HCT116 (cell line): ENCODE measurements at regions not wholly inside any gene's neighbourhood (a gene's known extent, or its start where the extent isn't known, plus 50 kb on each side); places are given as distances from the start of the nearest gene placed in this dataset.

Experiments
- ATAC-seq: fragments of 200-7000 bp; cut with Tn5 transposase; 2 replicates; pipeline ENCODE4 v1.9.1; 2020; ENCODE audit warnings: mild to moderate bottlenecking, moderate library complexity
- BruUV-seq: library from RNA; stranded (reverse); fragments of 400-500 nt; replicated peaks from 2 replicates; lab custom pipeline; 2021; lab: Mats Ljungman, UMichigan
- CTCF ChIA-PET: fragments of 300-600 bp; sonication (Branson Sonifier 250); formaldehyde crosslinking; loops from one replicate; lab custom pipeline; 2021; ENCODE audit warnings: antibody characterized with exemption; lab: Charles Lee
- POLR2A ChIA-PET: fragments of 300-600, 350-600 bp; sonication (Branson Sonifier 250); formaldehyde crosslinking; loops from one replicate; lab custom pipeline; 2021; ENCODE audit warnings: antibody characterized with exemption; lab: Charles Lee
- RAD21 ChIA-PET, 2 experiments: fragments of 300-600 bp; sonication (Branson Sonifier 250); formaldehyde crosslinking; loops; one replicate each; lab custom pipeline; 2023; ENCODE audit warnings: low total read pairs in 2 of 2; ENCODE audit not compliant: uncharacterized antibody in 2 of 2, unreplicated experiment in 2 of 2, low non-redundant PET in 1 of 2; lab: Charles Lee
- DNase-seq: peaks from one replicate; pipeline ENCODE4 v3.0.0-alpha.2; 2010; ENCODE audit warnings: low read depth, low spot score
- H2AFZ ChIP-seq: fragments of 200-600 bp; shearing (Covaris generic), sonication (generic); 2 replicates; pipeline ENCODE4 v1.6.1; 2017; ENCODE audit warnings: low read depth, mixed run types, mixed read lengths, antibody characterized with exemption, low read length; ENCODE audit not compliant: poor library complexity, severe bottlenecking
- H3K27ac ChIP-seq: 2 replicates; pipeline ENCODE4 v1.5.1; 2012; ENCODE audit warnings: low read depth, low read length
- H3K27me3 ChIP-seq: fragments of 200-600 bp; sonication (generic); 2 replicates; pipeline ENCODE4 v1.6.1; 2016; ENCODE audit warnings: mixed run types, low read length, mixed read lengths; ENCODE audit not compliant: insufficient read depth
- H3K36me3 ChIP-seq, 2 experiments: fragments of 200-500 bp in 1 of 2; fragments of 200-600 bp in 1 of 2; sonication (Bioruptor generic) in 1 of 2; sonication (generic) in 1 of 2; 2 replicates each; pipeline versions ENCODE4 v1.5.1 to v1.6.1; 2014 to 2016; ENCODE audit warnings: low read length in 2 of 2, inconsistent platforms in 1 of 2, mixed read lengths in 1 of 2, mixed run types in 1 of 2; ENCODE audit not compliant: insufficient read depth in 2 of 2, control insufficient read depth in 1 of 2
- H3K4me1 ChIP-seq, 2 experiments: fragments of 200-600 bp in 1 of 2; sonication (generic) in 1 of 2; 2 replicates each; pipeline versions ENCODE4 v1.5.1 to v1.6.1; 2012 to 2017; ENCODE audit warnings: low read length in 2 of 2, inconsistent platforms in 1 of 2, mild to moderate bottlenecking in 1 of 2, mixed read lengths in 1 of 2, mixed run types in 1 of 2, moderate library complexity in 1 of 2; ENCODE audit not compliant: insufficient read depth in 2 of 2, control insufficient read depth in 1 of 2
- H3K4me2 ChIP-seq: fragments of 200-600 bp; sonication (generic); 2 replicates; pipeline ENCODE4 v1.6.1; 2017; ENCODE audit warnings: mixed run types, low read length, mixed read lengths
- H3K4me3 ChIP-seq, 2 experiments: fragments of 200-600 bp in 1 of 2; sonication (generic) in 1 of 2; replicated peaks in 1 of 2; 2 replicates each; pipeline ENCODE4 v1.5.1; 2011 to 2016; ENCODE audit warnings: low read length in 2 of 2, control low read depth in 1 of 2, low read depth in 1 of 2, mild to moderate bottlenecking in 1 of 2, mixed read lengths in 1 of 2, mixed run types in 1 of 2
- H3K79me2 ChIP-seq: fragments of 200-600 bp; sonication (generic); 2 replicates; pipeline ENCODE4 v1.6.1; 2017; ENCODE audit warnings: mild to moderate bottlenecking, mixed run types, low read length, moderate library complexity, mixed read lengths; ENCODE audit not compliant: insufficient read depth
- H3K9ac ChIP-seq: fragments of 200-600 bp; sonication (generic); 2 replicates; pipeline ENCODE4 v1.6.1; 2016; ENCODE audit warnings: low read length, mixed read lengths
- H3K9me2 ChIP-seq: fragments of 200-600 bp; sonication (generic), shearing (Covaris generic); 2 replicates; pipeline ENCODE4 v1.6.1; 2017; ENCODE audit warnings: mixed run types, mild to moderate bottlenecking, moderate library complexity; ENCODE audit not compliant: insufficient read depth
- H3K9me3 ChIP-seq, 2 experiments: fragments of 200-500 bp in 1 of 2; fragments of 200-600 bp in 1 of 2; sonication (Bioruptor generic) in 1 of 2; sonication (generic) in 1 of 2; 2 replicates each; pipeline ENCODE4 v1.6.1; 2014 to 2017; ENCODE audit warnings: low read length in 2 of 2, mixed read lengths in 2 of 2, inconsistent platforms in 1 of 2, low read depth in 1 of 2, mild to moderate bottlenecking in 1 of 2, mixed run types in 1 of 2, moderate library complexity in 1 of 2; ENCODE audit not compliant: control insufficient read depth in 1 of 2, insufficient read depth in 1 of 2
- H4K20me1 ChIP-seq: fragments of 200-600 bp; sonication (generic), shearing (Covaris generic); 2 replicates; pipeline ENCODE4 v1.6.1; 2017; ENCODE audit warnings: mixed run types, mild to moderate bottlenecking, moderate library complexity; ENCODE audit not compliant: insufficient read depth
- ATF3 ChIP-seq: IDR thresholded peaks from 2 replicates; pipeline ENCODE4 v1.6.1; 2012
- CBX3 ChIP-seq: IDR thresholded peaks from 2 replicates; pipeline ENCODE4 v1.6.1; 2012; ENCODE audit warnings: low read depth
- CEBPB ChIP-seq: IDR thresholded peaks from 2 replicates; pipeline ENCODE4 v1.6.1; 2012; ENCODE audit warnings: low read depth
- EGR1 ChIP-seq: IDR thresholded peaks from 2 replicates; pipeline ENCODE4 v1.6.1; 2012; ENCODE audit warnings: low read depth
- ELF1 ChIP-seq: IDR thresholded peaks from 2 replicates; pipeline ENCODE4 v1.6.1; 2012; ENCODE audit warnings: low read depth, borderline replicate concordance
- EZH2phosphoT487 ChIP-seq: fragments of 200-600 bp; IDR thresholded peaks from 2 replicates; pipeline ENCODE4 v1.6.1; 2018; ENCODE audit warnings: antibody characterized with exemption, borderline replicate concordance
- FOSL1 ChIP-seq: IDR thresholded peaks from 2 replicates; pipeline ENCODE4 v1.6.1; 2012; ENCODE audit warnings: low read depth
- MAX ChIP-seq: IDR thresholded peaks from 2 replicates; pipeline ENCODE4 v1.6.1; 2012
- POLR2A ChIP-seq: IDR thresholded peaks from 2 replicates; pipeline ENCODE4 v1.7.0; 2011; ENCODE audit warnings: borderline replicate concordance; ENCODE audit not compliant: insufficient read depth, insufficient read length; ENCODE audit errors: extremely low read depth
- POLR2AphosphoS5 ChIP-seq: IDR thresholded peaks from 2 replicates; pipeline ENCODE4 v1.6.1; 2011; ENCODE audit warnings: mild to moderate bottlenecking, low read depth, low read length, moderate library complexity
- REST ChIP-seq: IDR thresholded peaks from 2 replicates; pipeline ENCODE4 v1.6.1; 2012; ENCODE audit warnings: low read depth
- SIN3A ChIP-seq: IDR thresholded peaks from 2 replicates; pipeline ENCODE4 v1.6.1; 2012; ENCODE audit warnings: low read depth
- SP1 ChIP-seq: IDR thresholded peaks from 2 replicates; pipeline ENCODE4 v1.6.1; 2012; ENCODE audit warnings: low read depth
- SRF ChIP-seq: IDR thresholded peaks from 2 replicates; pipeline ENCODE4 v1.6.1; 2012; ENCODE audit warnings: low read depth
- ZBTB33 ChIP-seq: IDR thresholded peaks from 2 replicates; pipeline ENCODE4 v1.6.1; 2011; ENCODE audit warnings: mild to moderate bottlenecking, low read length, moderate library complexity; ENCODE audit not compliant: insufficient replicate concordance; ENCODE audit errors: extremely low read depth
- intact Hi-C: fragments of 100-400 bp; cut with micrococcal nuclease; formaldehyde crosslinking; loops from 2 replicates; pipeline ENCODE4 v1.10.0; 2022

- Histone ChIP-seq H3K36me3 (no peaks in the 10 kb centered on the region), H3K9ac (no peak overlapping the region), H2AFZ (no peak overlapping the region), H3K4me3 (no peak overlapping the region), H3K79me2 (no peaks in the 10 kb centered on the region), H3K27ac (no peak overlapping the region), H3K9me2 (no peaks in the 10 kb centered on the region), H3K4me2 (no peak overlapping the region), H3K9me3 (no peaks in the 10 kb centered on the region), H3K27me3 (no peaks in the 10 kb centered on the region), H3K4me1 (no peaks in the 10 kb centered on the region), H4K20me1 (no peaks in the 10 kb centered on the region)
- TF ChIP-seq SP1 (no peak), EZH2phosphoT487 (no peak), SRF (no peak), ATF3 (no peak), FOSL1 (no peak), POLR2AphosphoS5 (no peak), POLR2A (no peak), SIN3A (no peak), ELF1 (no peak), REST (no peak), ZBTB33 (no peak), MAX (no peak), CBX3 (no peak), EGR1 (no peak), CEBPB (no peak)
- intact Hi-C loops, result no loop called here
- CTCF ChIA-PET, result no interaction called here
- DNase-seq (no peak), ATAC-seq (no peak)
- RAD21 ChIA-PET, result no interaction called here
- POLR2A ChIA-PET, result no interaction called here
- no TSS peak for BruUV-seq
Observed at GRCh38 chr21:38970765-38971164, 165.0 kb downstream of the ETS2 start.
